C1 segment of cervical spinal cord (tissue), 14 donors: ENCODE measurements at regions not wholly inside any gene's neighbourhood (a gene's known extent, or its start where the extent isn't known, plus 50 kb on each side); places are given as distances from the start of the nearest gene placed in this dataset.

ENCODE experiments used
- DNase-seq, 14 donors: peaks; one replicate each; lab custom pipeline; 2025; lab: John Stamatoyannopoulos, UW

GRCh38 chr1:57934745-57935144 is 510.9 kb upstream of the DAB1 start:
- DNase-seq = no peak

GRCh38 chr1:57927003-57927402 is 503.1 kb upstream of the DAB1 start:
- no peak for DNase-seq

GRCh38 chr1:57926025-57926552 is 502.2 kb upstream of the DAB1 start:
- no peak for DNase-seq

GRCh38 chr1:57925226-57925625 is 501.4 kb upstream of the DAB1 start:
- DNase-seq = no peak

GRCh38 chr1:57922130-57922529 is 498.3 kb upstream of the DAB1 start:
- no peak for DNase-seq

- no peak for DNase-seq
These were observed 492.2 kb upstream of the DAB1 start for GRCh38 chr1:57916041-57916440.

- DNase-seq = no peak
These were observed 487.6 kb upstream of the DAB1 start for GRCh38 chr1:57911427-57911826.

GRCh38 chr1:57910782-57911181 is 486.9 kb upstream of the DAB1 start:
- DNase-seq = no peak

- no peak for DNase-seq
These were observed 486.4 kb upstream of the DAB1 start for GRCh38 chr1:57910305-57910704.

- peak in 1 of 14 donors; percentile 52 for DNase-seq
These were observed 484.5 kb upstream of the DAB1 start for GRCh38 chr1:57908147-57908890.

GRCh38 chr1:57901208-57901919 is 477.5 kb upstream of the DAB1 start:
- no peak for DNase-seq

GRCh38 chr1:57898531-57898930 is 474.7 kb upstream of the DAB1 start:
- DNase-seq = no peak

GRCh38 chr1:57897581-57897980 is 473.7 kb upstream of the DAB1 start:
- DNase-seq = no peak

- DNase-seq = no peak
These were observed 470.5 kb upstream of the DAB1 start for GRCh38 chr1:57894315-57894714.

- no peak for DNase-seq
These were observed 465.9 kb upstream of the DAB1 start for GRCh38 chr1:57889676-57890320.

- no peak for DNase-seq
These were observed 464.2 kb upstream of the DAB1 start for GRCh38 chr1:57887964-57888491.

GRCh38 chr1:57886376-57886775 is 462.5 kb upstream of the DAB1 start:
- no peak for DNase-seq

- DNase-seq = no peak
These were observed 459.8 kb upstream of the DAB1 start for GRCh38 chr1:57883642-57883995.

- no peak for DNase-seq
These were observed 459.2 kb upstream of the DAB1 start for GRCh38 chr1:57882934-57883641.

GRCh38 chr1:57882072-57882471 is 458.2 kb upstream of the DAB1 start:
- DNase-seq = no peak

GRCh38 chr1:57881639-57882038 is 457.8 kb upstream of the DAB1 start:
- no peak for DNase-seq

- DNase-seq = no peak
These were observed 455.8 kb upstream of the DAB1 start for GRCh38 chr1:57879700-57880099.
